GM23338 (cell line): ENCODE measurements at regions not wholly inside any gene's neighbourhood (a gene's known extent, or its start where the extent isn't known, plus 50 kb on each side); places are given as distances from the start of the nearest gene placed in this dataset.

Experiments
- ATAC-seq: fragments of 200-7000 bp; cut with Tn5 transposase; 3 replicates; pipeline ENCODE4 v1.9.1; 2020
- DNase-seq: peaks from one replicate; pipeline ENCODE4 v3.0.0-alpha.2; 2015; ENCODE audit warnings: low spot score
- H2AFZ ChIP-seq: fragments of 200-600 bp; sonication (generic); 2 replicates; pipeline ENCODE4 v1.8.0; 2016; ENCODE audit warnings: antibody characterized with exemption, mild to moderate bottlenecking, moderate library complexity
- H3F3A ChIP-seq: fragments of 200-600 bp; sonication (generic); replicated peaks from 2 replicates; pipeline ENCODE4 v1.8.0; 2017; ENCODE audit warnings: antibody characterized with exemption, mixed run types, low read depth
- H3K27ac ChIP-seq: fragments of 200-600 bp; sonication (generic); 2 replicates; pipeline ENCODE4 v1.6.1; 2016; ENCODE audit warnings: low read depth
- H3K27me3 ChIP-seq: fragments of 200-600 bp; sonication (generic); 2 replicates; pipeline ENCODE4 v1.8.0; 2016; ENCODE audit warnings: mild to moderate bottlenecking, mixed run types, moderate library complexity; ENCODE audit not compliant: insufficient read depth
- H3K36me3 ChIP-seq: fragments of 200-600 bp; sonication (generic); 2 replicates; pipeline ENCODE4 v1.8.0; 2016; ENCODE audit warnings: mild to moderate bottlenecking; ENCODE audit not compliant: insufficient read depth
- H3K4me1 ChIP-seq: fragments of 200-600 bp; sonication (generic); 2 replicates; pipeline ENCODE4 v1.8.0; 2016; ENCODE audit warnings: mild to moderate bottlenecking, moderate library complexity; ENCODE audit not compliant: insufficient read depth
- H3K4me2 ChIP-seq: fragments of 200-600 bp; sonication (generic); 2 replicates; pipeline ENCODE4 v1.7.1; 2017; ENCODE audit warnings: mixed run types
- H3K4me3 ChIP-seq: fragments of 200-600 bp; sonication (generic); 2 replicates; pipeline ENCODE4 v1.6.1; 2016; ENCODE audit warnings: mixed run types
- H3K79me2 ChIP-seq: fragments of 200-600 bp; sonication (generic); replicated peaks from 2 replicates; pipeline ENCODE4 v1.8.0; 2017; ENCODE audit warnings: mild to moderate bottlenecking; ENCODE audit not compliant: insufficient read depth
- H3K9me2 ChIP-seq: fragments of 200-600 bp; sonication (generic); 2 replicates; pipeline ENCODE4 v1.8.0; 2017; ENCODE audit not compliant: insufficient read depth
- H4K20me1 ChIP-seq: fragments of 200-600 bp; sonication (generic); replicated peaks from 2 replicates; pipeline ENCODE4 v1.8.0; 2017; ENCODE audit warnings: mild to moderate bottlenecking; ENCODE audit not compliant: insufficient read depth
- H3K27ac Mint-ChIP-seq: 2 replicates; pipeline ENCODE4 v1.8.0; 2020; ENCODE audit warnings: inconsistent platforms, mild to moderate bottlenecking, moderate library complexity, mixed read lengths
- H3K27me3 Mint-ChIP-seq: 3 replicates; pipeline ENCODE4 v1.8.0; 2022; ENCODE audit warnings: low read depth, mild to moderate bottlenecking, moderate library complexity, mixed read lengths, inconsistent platforms; ENCODE audit not compliant: insufficient read depth, poor library complexity
- H3K36me3 Mint-ChIP-seq: 3 replicates; pipeline ENCODE4 v1.8.0; 2021; ENCODE audit warnings: low read depth, mild to moderate bottlenecking, inconsistent platforms, moderate library complexity, mixed read lengths
- H3K4me1 Mint-ChIP-seq: 3 replicates; pipeline ENCODE4 v1.8.0; 2020; ENCODE audit warnings: mild to moderate bottlenecking, inconsistent platforms, mixed read lengths
- H3K4me3 Mint-ChIP-seq: 3 replicates; pipeline ENCODE4 v1.8.0; 2021; ENCODE audit warnings: moderate library complexity, mild to moderate bottlenecking, inconsistent platforms, mixed read lengths
- H3K9me3 Mint-ChIP-seq: 3 replicates; pipeline ENCODE4 v1.8.0; 2020; ENCODE audit warnings: moderate library complexity, mild to moderate bottlenecking, inconsistent platforms, mixed read lengths
- ETS1 ChIP-seq: IDR thresholded peaks from 2 replicates; pipeline ENCODE4 v1.6.1; 2016; ENCODE audit warnings: antibody characterized with exemption
- EZH2 ChIP-seq: fragments of 200-600 bp; sonication (generic); IDR thresholded peaks from one replicate; pipeline ENCODE4 v1.8.0; 2017; ENCODE audit warnings: antibody characterized with exemption, mild to moderate bottlenecking, low read depth; ENCODE audit not compliant: unreplicated experiment
- EZH2phosphoT487 ChIP-seq: fragments of 200-600 bp; sonication (generic); IDR thresholded peaks from one replicate; pipeline ENCODE4 v1.8.1; 2018; ENCODE audit warnings: antibody characterized with exemption; ENCODE audit not compliant: unreplicated experiment
- POLR2AphosphoS5 ChIP-seq: IDR thresholded peaks from 2 replicates; pipeline ENCODE4 v1.6.1; 2016; ENCODE audit warnings: antibody characterized with exemption, low read depth
- STAT1 ChIP-seq: IDR thresholded peaks from one replicate; pipeline ENCODE4 v1.6.1; 2016; ENCODE audit warnings: antibody characterized with exemption; ENCODE audit not compliant: unreplicated experiment
- ZNF114 ChIP-seq: fragments of 250-450 bp; sonication (Bioruptor Pico); IDR thresholded peaks from 2 replicates; pipeline ENCODE4 v1.5.0; 2020; ENCODE audit warnings: mild to moderate bottlenecking, moderate library complexity
- ZNF331 ChIP-seq: fragments of 250-450 bp; sonication (Bioruptor Pico); IDR thresholded peaks from 2 replicates; pipeline ENCODE4 v1.5.0; 2020; ENCODE audit warnings: low read depth, mild to moderate bottlenecking, moderate library complexity
- ZNF462 ChIP-seq: fragments of 250-450 bp; sonication (Bioruptor Pico); IDR thresholded peaks from 2 replicates; pipeline ENCODE4 v1.5.0; 2020; ENCODE audit warnings: mild to moderate bottlenecking, moderate library complexity
- TF ChIP-seq, protein P1 (sequence below), 2 experiments: fragments of 200-600 bp in 1 of 2; sonication (generic) in 1 of 2; conservative IDR thresholded peaks; 2 replicates each; pipeline versions ENCODE4 v1.5.1 to v1.6.1; 2016 to 2017; ENCODE audit warnings: antibody characterized with exemption in 2 of 2, low read depth in 2 of 2, mild to moderate bottlenecking in 2 of 2, moderate library complexity in 1 of 2

DNA sequence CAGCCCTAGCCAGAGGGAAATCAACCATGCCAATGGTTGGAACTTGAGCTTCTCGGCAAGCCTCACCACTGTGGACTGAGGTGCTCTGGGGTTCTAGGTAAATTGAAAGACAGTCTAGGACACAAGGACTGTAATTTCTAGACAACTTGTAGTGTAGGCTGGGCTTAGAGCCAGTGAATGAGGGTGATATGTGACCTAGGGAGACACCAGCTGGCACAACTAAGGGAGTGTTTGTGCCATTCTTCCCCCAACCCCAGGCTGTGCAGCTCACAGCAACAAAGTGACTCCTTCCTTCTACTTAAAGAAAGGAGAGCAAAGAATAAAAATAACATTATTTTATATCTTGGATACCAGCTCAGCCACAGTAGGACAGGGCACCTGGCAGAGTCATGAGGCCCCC, 1690.7 kb upstream of the TMEFF2 start:
- H3K36me3 Mint-ChIP-seq, result no peaks in the 10 kb centered on the region
- H3K4me1 Mint-ChIP-seq, result no peaks in the 10 kb centered on the region
- no peaks in the 10 kb centered on the region for H3F3A ChIP-seq
- peak; percentile 55; the same call in 2 of the 3 replicates for ATAC-seq
- H3K79me2 ChIP-seq, result no peaks in the 10 kb centered on the region
- no peaks in the 10 kb centered on the region for H3K27me3 ChIP-seq
- H3K27me3 Mint-ChIP-seq, result peaks cover 2% of the 10 kb centered on the region
- H3K4me3 ChIP-seq, result no peak overlapping the region
- no peak overlapping the region for H3K4me2 ChIP-seq
- TF ChIP-seq POLR2AphosphoS5, result no peak
- TF ChIP-seq, protein P1, sequence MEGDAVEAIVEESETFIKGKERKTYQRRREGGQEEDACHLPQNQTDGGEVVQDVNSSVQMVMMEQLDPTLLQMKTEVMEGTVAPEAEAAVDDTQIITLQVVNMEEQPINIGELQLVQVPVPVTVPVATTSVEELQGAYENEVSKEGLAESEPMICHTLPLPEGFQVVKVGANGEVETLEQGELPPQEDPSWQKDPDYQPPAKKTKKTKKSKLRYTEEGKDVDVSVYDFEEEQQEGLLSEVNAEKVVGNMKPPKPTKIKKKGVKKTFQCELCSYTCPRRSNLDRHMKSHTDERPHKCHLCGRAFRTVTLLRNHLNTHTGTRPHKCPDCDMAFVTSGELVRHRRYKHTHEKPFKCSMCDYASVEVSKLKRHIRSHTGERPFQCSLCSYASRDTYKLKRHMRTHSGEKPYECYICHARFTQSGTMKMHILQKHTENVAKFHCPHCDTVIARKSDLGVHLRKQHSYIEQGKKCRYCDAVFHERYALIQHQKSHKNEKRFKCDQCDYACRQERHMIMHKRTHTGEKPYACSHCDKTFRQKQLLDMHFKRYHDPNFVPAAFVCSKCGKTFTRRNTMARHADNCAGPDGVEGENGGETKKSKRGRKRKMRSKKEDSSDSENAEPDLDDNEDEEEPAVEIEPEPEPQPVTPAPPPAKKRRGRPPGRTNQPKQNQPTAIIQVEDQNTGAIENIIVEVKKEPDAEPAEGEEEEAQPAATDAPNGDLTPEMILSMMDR (conservative IDR thresholded peaks at IDR 0.05; ENCODE audit: low read depth in 2 of 2), result peak in 1 of 2 experiments; percentile 34; a peak in 2 of 4 replicates
- H3K36me3 ChIP-seq, result no peaks in the 10 kb centered on the region
- H3K4me1 ChIP-seq, result no peaks in the 10 kb centered on the region
- DNase-seq, result no peak
- H3K4me3 Mint-ChIP-seq, result no peak overlapping the region
- H3K27ac Mint-ChIP-seq, result no peak overlapping the region
- no peaks in the 10 kb centered on the region for H3K9me3 Mint-ChIP-seq
- no peak overlapping the region for H2AFZ ChIP-seq
- no peak overlapping the region for H3K27ac ChIP-seq
- H3K9me2 ChIP-seq, result no peaks in the 10 kb centered on the region
- no peaks in the 10 kb centered on the region for H4K20me1 ChIP-seq

DNA sequence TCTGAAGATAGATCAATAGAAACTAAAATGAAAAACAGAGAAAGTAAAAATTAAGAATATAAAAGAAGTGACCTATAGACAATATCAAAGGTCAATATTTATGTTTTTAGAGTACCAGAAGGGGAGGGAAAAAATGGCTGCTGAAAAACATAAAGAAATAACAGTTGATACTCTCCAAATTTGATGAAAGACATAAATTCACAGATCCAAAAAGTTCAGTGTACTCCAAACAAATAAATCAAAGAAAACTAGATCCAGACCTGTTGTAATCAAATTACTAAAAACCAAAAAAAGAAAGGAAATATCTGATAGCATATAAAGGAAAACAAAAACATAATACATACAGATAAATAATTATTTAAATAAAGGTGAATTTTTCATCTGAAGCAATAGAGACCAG, 1689.1 kb upstream of the TMEFF2 start:
- H3K36me3 ChIP-seq, result no peaks in the 10 kb centered on the region
- Mint-ChIP-seq H3K36me3 (no peaks in the 10 kb centered on the region), H3K27ac (no peak overlapping the region; the same call in 1 of the 2 replicates), H3K27me3 (peaks cover 2% of the 10 kb centered on the region), H3K4me3 (no peak overlapping the region), H3K9me3 (peaks cover 2% of the 10 kb centered on the region; the same call in 1 of the 3 replicates), H3K4me1 (no peaks in the 10 kb centered on the region)
- no peaks in the 10 kb centered on the region for H4K20me1 ChIP-seq
- H2AFZ ChIP-seq, result no peak overlapping the region
- no peak overlapping the region for H3K4me3 ChIP-seq
- ATAC-seq (no peak), DNase-seq (no peak)
- H3K27me3 ChIP-seq, result no peaks in the 10 kb centered on the region
- H3K79me2 ChIP-seq, result no peaks in the 10 kb centered on the region
- no peak overlapping the region for H3K4me2 ChIP-seq
- no peak overlapping the region for H3K27ac ChIP-seq
- H3F3A ChIP-seq, result no peaks in the 10 kb centered on the region
- no peaks in the 10 kb centered on the region for H3K4me1 ChIP-seq
- H3K9me2 ChIP-seq, result no peaks in the 10 kb centered on the region
- TF ChIP-seq ZNF114, result no peak
- TF ChIP-seq ETS1, result no peak
- TF ChIP-seq EZH2, result no peak
- no peak for TF ChIP-seq POLR2AphosphoS5
- TF ChIP-seq STAT1, result no peak
- no peak for TF ChIP-seq ZNF331
- no peak for TF ChIP-seq ZNF462 (CRISPR knock-in tag)
- TF ChIP-seq, protein P1 (conservative IDR thresholded peaks at IDR 0.05; ENCODE audit: low read depth in 2 of 2), result no peak
- TF ChIP-seq EZH2phosphoT487, result no peak
